SIG-M5 treated with dmso at 0.1 percent for 504 hours (cell line): ENCODE measurements at regions not wholly inside any gene's neighbourhood (a gene's known extent, or its start where the extent isn't known, plus 50 kb on each side); places are given as distances from the start of the nearest gene placed in this dataset.

Experiments
- DNase-seq: peaks from one replicate; lab custom pipeline; 2025; ENCODE audit not compliant: unreplicated experiment; lab: John Stamatoyannopoulos, UW

DNA sequence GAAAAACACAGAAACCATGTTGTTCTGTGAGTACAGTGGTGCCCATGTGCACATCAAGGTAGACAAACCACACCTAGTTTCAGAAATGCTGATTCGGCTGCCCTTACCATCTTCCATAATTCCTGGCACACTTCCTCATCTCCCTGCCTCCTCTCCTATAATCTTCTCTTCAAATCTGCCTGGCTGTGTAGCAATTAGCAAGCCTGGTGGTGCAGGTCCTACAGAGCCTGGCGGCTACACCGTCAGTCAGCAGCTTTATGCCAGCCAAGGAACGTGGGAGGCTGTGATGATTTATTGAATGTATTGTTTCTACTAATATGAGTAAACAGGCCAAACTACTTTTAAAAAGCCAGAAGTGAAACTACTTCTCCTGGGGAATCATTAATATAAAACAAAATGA is 106.8 kb downstream of the SEMA6D start:
- no peak for DNase-seq

DNA sequence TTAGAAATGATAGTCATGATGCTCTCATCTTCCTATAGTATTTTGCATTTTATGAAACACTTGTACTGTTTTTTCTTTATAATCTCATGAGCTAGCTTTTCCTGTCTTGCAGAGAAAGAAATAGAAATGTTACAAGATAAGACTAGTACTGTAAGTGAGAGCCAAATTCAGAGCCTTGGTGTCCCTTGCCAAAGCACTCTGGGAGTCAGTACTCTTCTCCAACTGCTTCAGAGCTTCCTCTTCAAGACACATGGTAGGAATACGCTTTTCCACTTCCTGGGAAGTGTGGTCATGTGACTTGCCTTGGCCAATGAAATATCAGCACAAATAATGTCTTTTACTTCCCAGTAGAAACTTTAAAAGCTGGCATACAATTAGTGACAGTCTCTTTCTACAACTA is 112.4 kb downstream of the SEMA6D start:
- no peak for DNase-seq

DNA sequence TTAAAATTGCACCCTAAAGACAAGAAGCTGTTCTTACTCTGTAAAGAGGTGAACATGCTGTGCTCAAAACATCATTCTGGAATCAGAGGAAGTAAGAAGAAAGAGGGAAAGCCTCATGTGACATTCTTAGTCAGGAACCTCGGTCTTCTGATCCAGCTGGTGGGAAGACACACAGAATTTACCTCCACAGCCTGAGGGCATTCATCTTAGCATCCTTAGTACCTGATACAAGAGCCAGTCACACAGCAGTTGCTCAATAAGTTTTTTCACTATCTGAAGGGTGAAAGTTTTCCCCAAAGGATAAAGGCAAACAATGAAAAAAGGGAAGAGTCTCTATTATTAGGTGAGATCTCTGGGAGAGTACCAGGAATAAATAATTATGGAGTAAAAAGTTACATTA is 116.8 kb downstream of the SEMA6D start:
- DNase-seq = no peak

DNA sequence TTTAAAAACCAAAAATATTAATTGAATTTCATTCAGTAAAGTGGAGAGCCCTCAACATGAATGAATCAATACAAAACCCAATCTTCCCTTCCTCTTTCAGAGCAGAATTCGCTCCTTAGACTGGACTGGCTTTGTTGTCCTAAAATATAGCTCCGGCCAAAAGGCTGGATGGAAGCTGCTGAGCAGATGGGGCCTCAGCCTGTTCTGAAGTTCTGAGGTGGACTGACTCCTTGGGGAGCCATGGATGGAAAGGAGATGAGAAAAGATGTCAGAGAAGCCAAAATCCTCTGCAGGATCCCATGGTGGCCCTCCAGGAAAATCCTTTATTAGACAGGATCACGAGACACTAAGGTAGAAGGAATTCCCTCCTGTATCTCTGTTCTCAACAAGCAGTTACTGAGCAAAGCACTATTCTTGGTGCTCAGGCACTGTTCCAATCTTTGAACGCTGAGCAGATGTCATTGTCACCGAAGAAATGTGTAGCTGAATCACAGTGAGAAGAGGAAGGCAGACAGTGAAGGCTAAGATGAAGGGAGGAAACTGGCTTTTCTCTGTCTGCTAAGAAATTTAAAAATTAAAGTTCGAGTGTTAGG is 122.0 kb downstream of the SEMA6D start:
- no peak for DNase-seq

DNA sequence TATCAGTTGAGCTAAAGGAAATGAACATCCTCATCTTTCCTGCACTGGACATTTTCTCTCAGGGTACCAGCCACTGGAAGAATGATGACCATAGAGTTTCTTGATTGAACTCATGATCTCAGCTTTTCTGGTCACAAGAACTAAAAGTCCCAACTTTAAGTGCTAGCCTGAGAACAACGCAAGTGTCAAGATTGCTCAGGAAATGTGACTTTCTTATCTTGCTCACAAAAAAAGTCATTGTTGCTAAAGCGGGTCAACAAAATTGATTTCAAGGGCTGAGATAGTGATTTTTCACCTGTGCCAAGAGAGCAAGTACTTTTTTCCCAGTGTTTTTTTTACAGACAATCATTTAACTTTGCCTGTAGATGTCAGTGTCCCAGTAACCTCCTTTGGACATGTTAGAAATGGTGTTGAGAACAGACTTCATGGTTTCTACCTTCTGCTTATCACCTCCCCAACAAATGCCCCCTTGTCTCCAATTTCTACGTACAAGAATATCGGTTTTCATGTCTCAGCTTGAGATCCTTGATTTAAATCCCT is 125.9 kb downstream of the SEMA6D start:
- DNase-seq = no peak

DNA sequence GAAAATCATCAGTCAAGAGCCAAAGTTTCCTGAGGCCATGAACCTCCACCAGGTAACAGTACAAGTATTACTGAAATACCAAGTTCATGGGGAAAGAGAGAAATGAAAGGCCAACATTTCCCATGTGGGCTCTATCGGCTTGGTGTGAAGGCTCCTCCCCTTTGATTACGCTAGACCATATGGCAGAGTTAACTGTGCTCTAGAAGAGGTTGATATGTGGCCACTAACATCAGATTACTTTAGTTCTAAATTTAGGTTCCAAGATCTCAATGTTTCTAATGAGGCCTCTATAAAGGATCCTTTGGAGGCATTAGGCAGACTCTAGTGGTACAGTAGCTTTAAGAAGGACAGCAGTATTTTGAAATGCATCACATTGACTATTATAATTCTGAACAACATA is 127.1 kb downstream of the SEMA6D start:
- no peak for DNase-seq

DNA sequence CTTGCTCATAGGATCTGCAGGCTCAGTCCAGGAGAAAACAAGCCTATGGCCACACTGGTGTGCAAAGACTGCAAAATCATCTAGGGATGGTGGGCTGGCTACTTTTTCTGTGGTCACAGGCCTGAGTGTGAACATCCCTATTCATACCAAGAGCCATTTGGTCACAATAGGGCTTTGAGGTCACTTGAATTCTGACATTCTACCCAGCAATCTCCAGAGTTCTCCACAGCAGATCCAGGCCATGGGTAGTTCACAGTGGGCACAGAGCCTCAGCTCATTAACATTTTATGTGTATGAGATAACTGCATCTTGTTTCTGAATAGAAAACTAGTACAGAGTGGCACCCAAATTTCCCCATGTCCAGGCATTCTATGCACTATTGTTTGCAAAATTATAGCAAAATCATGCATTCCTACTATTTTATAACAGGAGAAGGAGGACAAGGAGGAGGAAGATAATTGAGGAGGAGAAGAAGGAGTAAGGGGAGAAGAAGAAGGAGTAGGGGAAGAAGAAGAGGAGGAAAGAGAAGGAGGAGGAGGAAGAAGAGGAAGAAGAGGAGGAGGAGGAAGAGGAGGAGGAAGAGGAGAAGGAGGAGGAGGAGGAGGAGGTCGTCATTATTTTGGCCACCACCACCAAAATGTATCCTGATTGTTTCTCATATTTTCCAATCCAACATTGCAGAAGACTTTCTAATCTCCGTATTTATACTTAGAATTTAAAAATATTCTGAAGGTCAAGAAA is 129.0 kb downstream of the SEMA6D start:
- no peak for DNase-seq

DNA sequence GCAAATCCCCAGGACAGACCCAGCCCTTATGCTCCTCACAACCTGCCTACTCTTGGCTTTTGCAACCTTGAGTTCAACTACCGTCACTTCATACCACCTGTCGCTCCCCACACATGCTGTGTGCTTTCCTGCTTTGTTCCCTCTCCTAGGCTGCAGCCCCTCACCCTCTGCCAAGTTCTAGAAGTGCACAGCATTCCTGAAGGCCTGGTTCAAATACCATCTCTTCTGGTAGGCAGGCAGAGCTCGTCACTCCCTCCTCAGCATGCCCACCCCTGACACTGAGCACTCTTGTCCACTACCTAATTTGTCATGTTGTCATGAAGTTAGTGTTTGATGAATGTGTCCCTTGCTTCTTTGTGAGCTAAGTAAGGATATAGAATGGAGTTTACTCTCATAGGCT is 129.6 kb downstream of the SEMA6D start:
- DNase-seq = no peak

DNA sequence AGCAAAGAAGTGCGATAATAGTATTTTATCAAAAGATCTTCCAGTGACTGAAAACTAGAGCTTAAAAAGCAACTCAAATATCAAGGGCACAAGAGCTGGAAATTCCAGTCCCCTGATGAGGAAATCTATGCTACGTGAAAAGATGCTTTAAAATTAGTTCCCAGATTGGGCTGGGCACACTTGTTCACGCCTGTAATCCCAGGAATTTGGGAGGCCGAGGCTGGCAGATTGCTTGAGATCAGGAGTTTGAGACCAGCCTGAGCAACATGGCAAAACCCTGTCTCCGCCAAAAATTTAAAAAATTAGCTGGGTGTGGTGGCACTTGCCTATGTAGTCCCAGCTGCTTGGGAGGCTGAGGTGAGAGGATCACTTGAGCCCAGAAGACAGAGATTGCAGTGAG is 138.8 kb downstream of the SEMA6D start:
- DNase-seq = no peak

DNA sequence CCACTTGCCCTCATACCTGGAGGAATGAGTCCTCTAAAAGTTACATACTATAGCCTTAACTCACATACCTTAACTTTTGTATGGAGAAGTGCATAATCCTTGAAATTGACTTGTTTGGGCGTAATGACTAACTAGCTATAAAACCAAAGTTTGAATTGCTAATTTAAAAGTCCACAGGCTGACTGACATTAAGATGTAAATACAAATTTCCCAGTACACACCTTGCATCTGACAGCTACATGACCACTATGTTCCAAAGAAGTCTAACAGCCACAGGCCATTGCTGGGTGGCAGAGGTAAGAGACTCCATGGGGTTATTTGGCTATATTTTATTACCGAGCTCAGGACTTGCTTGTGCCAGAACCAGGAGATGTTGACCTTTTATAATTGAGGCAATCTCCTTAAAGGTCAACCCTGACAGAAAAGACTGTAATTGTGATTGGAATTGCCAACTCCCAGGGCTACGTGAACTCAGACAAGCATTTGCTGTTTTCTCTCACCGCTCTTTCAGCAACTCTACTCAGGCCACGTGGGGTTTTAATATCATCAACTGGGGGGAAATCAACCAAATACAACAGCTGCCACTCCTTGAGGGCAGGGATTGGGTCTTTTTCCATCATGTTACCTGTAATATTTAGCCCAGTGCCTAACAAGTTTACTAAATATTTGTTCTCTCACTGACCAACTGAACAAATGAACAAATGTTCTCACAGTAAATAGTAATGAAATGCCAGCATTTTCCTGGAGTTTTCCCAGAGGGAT is 139.9 kb downstream of the SEMA6D start:
- no peak for DNase-seq

DNA sequence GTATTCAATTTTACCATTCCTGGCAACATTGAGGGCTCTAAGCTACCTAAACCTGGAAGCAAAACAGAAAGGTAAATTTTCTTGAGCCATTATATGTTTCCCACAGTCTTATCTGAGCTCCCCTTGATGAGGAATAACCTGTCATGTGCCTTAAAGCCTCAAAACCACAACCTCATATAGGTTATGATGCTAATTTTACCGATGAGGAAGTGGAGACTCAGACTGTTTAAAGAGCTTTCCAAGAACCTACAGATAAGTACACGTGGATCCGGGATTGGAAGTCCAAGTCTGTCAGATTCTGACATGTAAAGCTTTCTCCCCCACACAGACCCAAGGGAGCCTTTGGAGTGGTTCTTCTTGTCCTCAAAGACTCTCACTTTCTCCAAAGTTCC is 140.5 kb downstream of the SEMA6D start:
- peak; percentile 0 for DNase-seq

DNA sequence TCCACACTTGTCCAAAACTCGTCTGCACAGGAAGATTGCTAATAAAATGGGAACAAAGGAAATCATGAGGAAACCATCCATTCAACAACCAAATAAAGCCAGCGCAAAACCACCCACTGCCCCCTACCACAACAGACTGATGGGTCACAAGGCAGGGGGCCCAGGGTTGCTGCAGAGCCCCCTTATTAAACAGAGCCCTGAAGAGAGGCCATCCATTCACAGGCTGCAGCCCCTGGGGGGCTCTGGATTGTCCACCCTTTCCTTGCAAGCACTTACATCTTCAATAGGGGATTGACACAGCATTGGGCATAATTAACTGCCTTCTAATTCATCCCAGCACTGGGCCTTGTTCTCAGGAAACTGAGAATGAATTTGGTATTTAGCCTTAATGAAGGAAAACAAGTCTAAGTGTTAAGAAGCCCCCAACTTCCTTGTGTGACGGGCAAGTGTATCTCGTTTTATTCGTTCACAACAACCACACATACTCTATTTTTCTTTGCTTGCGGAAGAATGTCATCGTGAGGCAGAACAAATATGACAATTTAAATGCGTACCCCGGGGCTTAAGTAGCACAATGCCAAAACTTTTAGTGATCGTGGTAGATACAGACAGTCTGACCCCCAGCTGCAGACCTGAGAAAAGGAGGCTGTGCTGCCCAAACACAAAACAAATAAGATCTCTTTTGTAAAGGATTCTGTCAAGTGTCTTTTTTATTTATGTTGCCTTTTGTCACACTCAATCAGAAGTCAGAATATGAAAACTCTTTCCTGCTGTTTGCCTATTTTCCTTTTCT is 144.0 kb downstream of the SEMA6D start:
- no peak for DNase-seq

DNA sequence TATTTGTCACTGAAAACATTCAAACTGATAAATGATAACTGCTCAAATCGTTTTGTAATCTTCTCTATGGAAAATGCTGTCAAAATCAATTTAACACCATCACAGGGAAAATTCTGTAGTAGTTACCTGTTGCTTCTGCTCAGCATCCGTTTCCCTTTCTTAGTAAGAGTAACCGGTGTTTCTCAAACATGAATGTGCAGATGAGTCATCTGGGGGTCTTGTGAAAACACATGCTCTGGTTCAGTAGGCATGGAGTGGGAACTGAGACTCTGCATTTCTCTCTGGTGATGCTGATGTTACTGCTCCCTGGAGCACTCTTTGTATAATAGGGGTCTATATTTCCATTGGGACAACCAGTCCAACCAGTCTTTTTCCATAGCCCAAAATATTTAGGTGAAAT is 145.1 kb downstream of the SEMA6D start:
- no peak for DNase-seq

DNA sequence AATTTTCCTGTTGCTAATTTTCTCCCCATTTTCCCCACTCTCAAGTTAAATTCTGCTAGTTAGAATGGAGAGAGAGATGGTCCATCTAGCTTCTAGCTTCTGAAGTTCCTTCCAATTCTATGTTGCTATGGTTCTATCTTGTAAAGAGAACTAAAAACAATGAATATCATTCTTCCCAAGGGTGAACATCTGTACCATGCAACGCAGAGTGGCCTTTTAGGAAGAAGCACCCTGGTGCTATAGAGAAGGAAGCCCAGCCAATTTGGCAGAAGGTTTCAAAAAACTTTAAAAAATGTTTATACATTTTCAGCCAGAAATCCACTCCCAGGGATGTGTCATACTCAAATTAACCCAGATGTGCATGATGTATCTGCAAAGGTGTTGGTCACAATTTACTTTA is 149.1 kb downstream of the SEMA6D start:
- DNase-seq = no peak

DNA sequence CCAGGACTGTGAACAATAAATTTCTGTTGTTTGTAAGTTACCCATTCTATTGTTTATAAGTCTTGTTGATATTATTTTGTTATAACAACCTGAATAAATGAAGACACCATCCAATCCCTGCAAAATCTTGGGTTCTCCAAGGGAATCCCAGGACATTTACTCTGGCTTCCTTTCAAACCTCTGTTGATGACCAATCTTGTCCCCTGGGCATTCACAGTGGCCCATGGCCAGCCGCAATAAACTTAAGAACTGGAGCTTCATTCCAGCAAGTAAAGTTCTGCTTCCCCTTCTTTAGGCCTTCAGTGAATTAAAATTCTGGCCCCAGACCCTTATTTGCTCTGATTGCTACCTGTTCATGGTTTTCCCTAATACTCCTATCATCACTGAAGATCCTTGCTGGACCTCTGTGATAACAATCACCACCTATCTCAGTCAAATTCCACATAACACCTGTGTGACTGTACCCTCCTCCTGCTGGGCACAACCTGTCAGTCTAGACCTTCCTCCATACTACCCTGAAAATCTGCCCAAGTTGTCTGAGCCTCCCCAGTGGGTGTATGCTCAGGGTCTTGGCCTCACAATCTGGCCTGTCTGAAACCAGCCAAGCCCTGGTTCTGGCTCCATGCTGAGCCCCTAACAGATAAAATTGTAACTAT is 153.1 kb downstream of the SEMA6D start:
- DNase-seq = no peak

DNA sequence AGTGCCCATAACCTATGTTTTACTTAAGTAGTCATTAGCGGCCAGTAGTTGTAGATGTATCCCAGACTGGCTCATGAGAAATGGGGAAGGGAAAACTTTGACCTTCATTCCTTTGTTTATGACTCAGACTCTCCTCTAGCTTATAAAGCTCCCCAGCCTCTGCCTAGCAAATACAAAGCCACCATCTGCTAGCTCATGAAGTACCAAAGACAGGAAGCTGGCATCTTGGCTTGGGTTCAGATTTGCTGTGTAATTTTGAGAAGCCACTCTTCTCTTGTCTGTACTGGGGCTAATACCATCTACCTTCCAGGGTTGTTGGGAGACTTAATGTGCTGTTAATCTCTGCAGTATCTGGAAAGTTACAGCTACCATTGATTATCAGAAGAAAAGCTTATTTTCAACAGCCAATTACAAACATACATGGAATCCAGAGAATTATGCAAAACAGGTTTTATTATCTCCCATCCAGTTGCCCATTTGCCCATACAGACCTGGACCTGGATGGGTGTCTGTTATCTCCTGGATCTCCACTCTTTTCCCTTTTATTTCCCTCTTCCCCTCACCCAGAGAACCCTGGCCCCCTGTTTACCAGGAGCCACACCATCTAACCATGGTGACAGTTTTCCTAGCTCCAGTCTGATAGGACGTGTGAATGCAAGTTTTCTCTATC is 153.8 kb downstream of the SEMA6D start:
- DNase-seq = no peak

DNA sequence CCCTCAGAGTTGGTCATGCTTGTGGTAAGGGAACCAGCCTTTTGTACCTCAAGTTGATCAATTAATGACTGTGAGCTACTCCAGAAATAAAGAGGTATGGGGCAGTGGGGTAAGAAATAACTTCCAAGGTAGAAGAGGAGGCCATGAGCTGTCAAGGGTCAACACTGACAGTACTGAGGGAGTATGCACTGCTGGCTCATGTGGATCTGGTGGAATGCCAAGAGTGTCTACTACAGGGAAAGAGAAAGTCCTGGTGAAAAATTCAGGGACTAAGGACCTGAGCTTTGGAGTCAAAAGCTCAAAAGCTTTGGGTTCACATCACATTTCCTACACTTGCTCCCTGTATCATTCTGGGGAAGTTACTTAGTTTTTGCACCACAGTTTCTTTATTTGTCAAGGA is 154.9 kb downstream of the SEMA6D start:
- DNase-seq = no peak

DNA sequence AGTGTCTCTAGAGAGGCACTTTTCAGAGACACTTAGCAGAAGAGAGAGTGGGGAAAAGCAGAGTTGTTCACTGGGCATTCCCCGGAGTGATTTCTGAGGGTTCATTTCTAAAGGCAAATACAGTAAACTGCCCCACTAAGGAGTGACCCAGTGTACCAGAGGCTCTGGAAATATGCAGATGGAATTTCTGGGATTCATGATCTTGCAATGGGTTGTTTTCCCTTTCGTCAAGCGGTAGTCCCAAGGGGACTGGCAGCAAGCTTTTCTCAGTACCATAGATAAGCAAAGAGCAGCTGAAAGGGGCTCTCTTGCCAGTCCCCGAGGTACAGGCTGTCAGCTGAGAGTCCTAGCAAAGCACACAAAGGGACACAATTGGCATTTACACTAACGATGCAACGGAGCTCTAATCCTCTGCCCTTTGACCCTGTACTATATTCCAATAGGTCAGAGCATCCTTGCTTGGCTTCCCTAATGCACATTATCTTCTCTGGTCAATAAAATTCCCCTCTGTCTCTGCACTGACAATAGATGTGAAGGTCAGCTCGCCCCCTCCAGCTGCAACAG is 155.6 kb downstream of the SEMA6D start:
- no peak for DNase-seq

DNA sequence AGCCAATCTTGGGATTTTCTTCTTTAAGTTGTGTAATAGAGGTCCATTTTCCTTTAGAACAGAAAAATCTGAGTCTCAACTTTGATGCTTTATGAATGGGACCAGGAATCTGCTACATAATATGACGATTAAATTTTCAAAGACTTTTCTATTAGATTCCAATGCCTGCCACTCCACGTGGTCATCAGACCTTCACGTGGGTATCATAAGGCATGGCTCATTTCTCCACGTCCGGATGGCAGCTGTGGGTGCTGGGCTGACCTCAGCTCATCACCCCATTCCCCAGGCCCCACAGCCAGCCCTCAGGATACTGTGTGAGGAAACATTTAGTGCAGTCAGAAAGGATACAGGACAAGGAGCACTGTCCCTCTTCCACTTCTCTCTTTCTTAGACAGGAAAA is 159.7 kb downstream of the SEMA6D start:
- no peak for DNase-seq

DNA sequence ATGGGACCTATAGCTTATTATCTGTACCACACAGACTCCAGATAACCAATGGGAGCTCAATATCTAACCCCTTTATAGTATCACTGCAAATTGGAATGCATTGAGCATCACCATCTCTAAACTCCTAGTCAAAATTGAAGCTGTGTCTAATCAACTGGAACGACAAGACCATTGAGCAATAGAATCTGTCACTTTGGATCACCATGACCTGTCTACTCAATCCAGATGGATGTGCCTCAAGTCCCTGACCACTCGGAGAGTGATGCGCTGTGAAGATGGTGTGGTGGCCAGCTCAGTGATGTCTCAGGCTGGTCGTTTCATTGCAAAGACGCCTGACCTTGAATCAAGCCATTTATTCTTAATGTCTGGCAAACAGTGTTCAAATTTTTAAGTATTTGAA is 160.5 kb downstream of the SEMA6D start:
- no peak for DNase-seq
